Stimulated activated naive CD8-positive, alpha-beta T cell treated with anti-CD3 and anti-CD28 coated beads, Interleukin-15, Interleukin-2, amounts not matched to agents 100 U/mL and 50 U/mL, for 24 hours (primary cell): ENCODE measurements at regions not wholly inside any gene's neighbourhood (a gene's known extent, or its start where the extent isn't known, plus 50 kb on each side); places are given as distances from the start of the nearest gene placed in this dataset.

Experiments
- ATAC-seq: fragments of 150-1000 bp; cut with Tn5 transposase; one replicate; pipeline ENCODE4 v1.10.0; 2021
- DNase-seq: peaks from one replicate; pipeline ENCODE4 v3.0.0; 2021

DNA sequence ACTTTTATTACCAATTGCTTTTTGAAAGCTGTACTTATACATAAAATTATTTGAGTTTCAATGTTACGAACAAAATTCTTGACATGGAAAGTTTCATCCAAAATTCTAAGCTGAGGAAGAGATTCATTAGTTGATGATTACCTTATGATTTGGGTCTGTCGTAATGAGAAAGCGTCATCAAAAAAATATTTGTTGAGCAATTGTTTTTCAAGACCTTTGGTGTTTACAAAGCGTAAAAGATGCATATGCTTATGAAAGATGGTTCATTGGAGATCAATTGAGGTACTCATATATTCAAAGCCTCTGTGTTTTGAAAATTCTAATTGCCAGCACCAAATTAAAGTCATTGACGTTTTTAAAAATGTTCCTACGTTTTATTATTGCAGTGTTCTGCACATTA lies 110.5 kb upstream of the DOK5 start:
- no peak for ATAC-seq
- DNase-seq, result no peak

- DNase-seq (no peak), ATAC-seq (no peak)
Observed at GRCh38 chr20:54366669-54367344, 108.6 kb upstream of the DOK5 start.

DNA sequence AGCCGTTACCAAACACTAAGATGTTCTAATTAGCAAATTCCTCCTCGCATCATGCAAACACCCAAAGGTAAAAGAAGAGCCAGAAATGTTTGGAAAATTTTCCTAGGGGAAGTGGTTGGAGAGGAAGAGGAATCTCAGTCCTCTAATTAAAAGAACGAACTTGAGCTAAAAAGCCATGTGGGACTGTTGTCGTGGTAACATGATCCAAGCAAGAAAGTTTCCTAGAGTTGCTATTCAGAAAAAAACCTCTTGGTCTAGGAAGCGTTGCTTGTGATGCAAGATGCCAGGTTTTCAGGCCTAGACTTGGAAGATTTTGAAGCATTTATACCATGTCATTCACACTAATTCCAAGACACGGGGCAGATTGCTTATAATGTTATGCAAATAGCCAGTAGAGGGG lies 106.8 kb upstream of the DOK5 start:
- DNase-seq (no peak), ATAC-seq (no peak)

DNA sequence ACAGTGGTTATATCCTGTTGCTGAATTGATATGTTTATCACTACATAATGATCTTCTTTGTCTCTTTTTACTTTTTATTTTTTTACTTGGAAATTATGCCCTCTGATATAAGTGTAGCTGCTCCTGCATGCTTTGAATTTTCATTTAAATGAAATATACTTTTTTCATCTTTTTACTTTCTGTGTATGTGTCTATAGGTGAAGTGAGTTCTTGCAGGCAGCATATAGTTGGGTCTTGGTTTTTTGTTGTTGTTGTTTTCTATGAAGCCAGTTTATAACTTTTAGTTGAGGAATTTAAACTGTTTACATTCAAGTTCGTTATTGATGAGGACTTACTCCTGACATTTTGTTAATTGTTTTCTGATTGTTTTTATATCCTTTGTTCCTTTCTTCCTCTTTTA lies 103.1 kb upstream of the DOK5 start:
- ATAC-seq (no peak), DNase-seq (no peak)

- ATAC-seq, result no peak
- no peak for DNase-seq
Observed at GRCh38 chr20:54377992-54378773, 97.2 kb upstream of the DOK5 start.

GRCh38 chr20:54379893-54380584 lies 95.4 kb upstream of the DOK5 start:
- DNase-seq (no peak), ATAC-seq (no peak)

- DNase-seq (no peak), ATAC-seq (no peak)
Observed at GRCh38 chr20:54382419-54382818, 93.0 kb upstream of the DOK5 start.

- ATAC-seq (no peak), DNase-seq (no peak)
Observed at GRCh38 chr20:54385746-54386145, 89.6 kb upstream of the DOK5 start.

DNA sequence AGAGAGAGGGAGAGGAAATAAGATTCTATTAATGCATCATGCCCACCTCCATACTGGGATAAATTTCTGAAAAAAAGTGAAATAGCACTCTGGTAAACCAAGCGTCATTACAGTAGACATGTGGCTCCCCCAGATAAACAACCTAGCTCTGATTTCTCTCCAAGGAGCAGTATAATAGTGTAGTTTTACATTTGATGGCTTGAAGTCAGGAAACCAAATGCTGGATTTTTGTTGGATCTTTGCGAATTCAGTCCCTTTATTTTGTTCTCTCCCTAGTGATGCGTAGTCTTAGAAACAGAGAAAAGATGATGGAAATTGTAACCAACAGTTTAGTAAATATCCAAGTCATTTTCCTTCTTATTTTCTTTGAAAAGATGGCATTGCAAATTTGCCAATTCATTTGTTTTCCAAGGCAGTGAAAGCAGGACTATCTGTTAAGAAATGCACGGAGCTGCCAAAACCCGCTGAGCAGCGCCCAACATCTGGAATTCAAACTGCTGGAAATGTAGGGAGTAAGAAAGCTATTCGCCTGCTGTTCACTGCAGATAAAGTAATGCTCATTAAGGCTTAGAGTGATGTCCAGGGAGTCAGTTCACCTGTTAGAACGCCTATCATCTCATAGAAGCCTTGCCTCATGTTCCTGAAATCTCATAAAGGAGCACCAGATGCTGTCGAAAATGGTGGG lies 85.7 kb upstream of the DOK5 start:
- no peak for DNase-seq
- no peak for ATAC-seq

GRCh38 chr20:54397292-54398140 lies 77.9 kb upstream of the DOK5 start:
- DNase-seq, result no peak
- no peak for ATAC-seq

DNA sequence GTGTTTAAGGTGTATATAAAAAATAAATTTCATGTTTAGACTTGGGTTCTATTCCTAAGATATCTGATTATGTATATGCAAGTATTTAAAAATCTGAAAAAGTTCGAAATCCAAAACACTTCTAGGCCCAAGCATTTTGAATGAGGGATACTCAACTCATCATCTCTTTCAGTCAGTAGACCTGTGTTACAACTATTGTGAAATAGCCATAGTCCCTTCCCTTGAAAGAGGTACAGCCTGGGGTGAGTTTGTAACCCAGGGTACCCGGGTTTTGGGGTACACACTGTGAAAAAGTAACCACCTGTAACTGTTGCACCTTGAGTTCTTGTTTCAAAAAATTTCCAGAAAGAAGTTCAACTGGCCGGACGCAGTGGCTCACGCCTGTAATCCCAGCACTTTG lies 76.6 kb upstream of the DOK5 start:
- ATAC-seq (no peak), DNase-seq (no peak)

- ATAC-seq (no peak), DNase-seq (no peak)
Observed at GRCh38 chr20:54405540-54405939, 69.9 kb upstream of the DOK5 start.

DNA sequence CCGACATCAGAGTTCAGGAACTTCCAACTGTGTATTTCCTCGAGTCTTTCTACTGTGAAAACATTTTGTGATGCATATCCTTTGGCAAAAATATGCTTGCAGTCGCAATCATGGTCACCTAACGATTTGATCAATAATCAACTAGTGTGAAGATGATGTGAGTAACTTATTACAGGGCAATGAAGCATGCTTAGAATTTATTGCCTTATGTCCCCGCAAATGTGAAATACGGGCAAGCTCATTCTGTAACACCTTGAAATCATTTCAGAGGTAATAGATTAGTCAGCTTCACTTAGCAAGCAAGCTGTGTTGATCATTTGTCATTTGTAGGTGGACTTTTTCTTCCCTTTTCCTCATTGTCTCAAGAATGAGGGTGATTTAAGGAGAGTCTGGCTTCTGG lies 67.9 kb upstream of the DOK5 start:
- ATAC-seq, result no peak

GRCh38 chr20:54415967-54416366 lies 59.4 kb upstream of the DOK5 start:
- DNase-seq, result no peak
- no peak for ATAC-seq

More for the DNA sequence above, 67.9 kb upstream of the DOK5 start:
- no peak for DNase-seq

DNA sequence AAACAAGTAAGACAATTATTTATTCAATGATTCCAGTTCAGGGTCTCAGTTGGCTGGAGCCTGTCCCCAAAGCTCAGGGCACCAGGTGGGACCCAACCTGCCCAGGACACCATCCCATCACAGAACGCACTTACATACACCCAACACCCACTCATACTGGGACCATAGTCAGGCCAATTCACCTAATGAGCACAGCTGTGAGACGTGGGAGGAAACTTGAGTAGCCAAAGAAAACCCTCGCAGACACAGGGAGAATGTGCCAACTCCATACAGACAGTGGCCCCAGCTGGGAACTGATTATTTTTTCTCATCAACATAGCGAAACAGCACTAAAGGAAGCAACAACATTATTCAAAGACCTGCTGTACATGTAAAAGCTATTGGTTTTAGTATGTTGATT lies 58.6 kb upstream of the DOK5 start:
- no peak for ATAC-seq
- no peak for DNase-seq

DNA sequence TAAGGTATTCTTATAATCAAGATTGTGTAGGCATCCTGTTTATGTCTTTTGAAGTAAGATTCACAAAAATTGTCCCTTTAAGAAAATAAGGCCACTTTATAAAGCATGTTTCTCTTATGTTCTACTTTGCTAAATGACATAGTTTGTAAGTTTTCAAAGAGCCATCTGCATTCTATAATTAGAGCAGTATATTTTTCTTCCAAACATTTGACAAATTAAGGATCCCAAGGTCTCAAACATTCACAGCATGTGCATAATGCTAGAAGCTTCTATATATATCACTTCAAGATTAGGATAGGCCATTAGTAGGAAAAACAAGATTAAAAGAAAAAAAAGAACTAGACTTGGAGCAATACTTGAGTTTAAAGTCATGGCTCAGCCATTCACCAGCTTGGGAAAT lies 55.9 kb upstream of the DOK5 start:
- ATAC-seq (no peak), DNase-seq (no peak)
